SU-DHL-6 (cell line): ENCODE measurements at regions not wholly inside any gene's neighbourhood (a gene's known extent, or its start where the extent isn't known, plus 50 kb on each side); places are given as distances from the start of the nearest gene placed in this dataset.
"Not testable (repeated sequence)": the region's sequence is repeated elsewhere in the genome, so short reads cannot be mapped to it uniquely, and the experiment has no call there.

ENCODE experiments used
- EZH2phosphoT487 ChIP-seq: fragments of 200-600 bp; sonication (generic), shearing (Covaris generic); conservative IDR thresholded peaks from 2 replicates; pipeline ENCODE4 v1.6.1; 2018; ENCODE audit warnings: mild to moderate bottlenecking, antibody characterized with exemption, low read length, moderate library complexity, mixed read lengths
- TF ChIP-seq, protein P1 (sequence below): fragments of 200-600 bp; sonication (generic); IDR thresholded peaks from one replicate; pipeline ENCODE4 v1.5.1; 2017; ENCODE audit warnings: antibody characterized with exemption, mild to moderate bottlenecking, low read length, moderate library complexity; ENCODE audit not compliant: insufficient read depth, poor library complexity, severe bottlenecking

DNA sequence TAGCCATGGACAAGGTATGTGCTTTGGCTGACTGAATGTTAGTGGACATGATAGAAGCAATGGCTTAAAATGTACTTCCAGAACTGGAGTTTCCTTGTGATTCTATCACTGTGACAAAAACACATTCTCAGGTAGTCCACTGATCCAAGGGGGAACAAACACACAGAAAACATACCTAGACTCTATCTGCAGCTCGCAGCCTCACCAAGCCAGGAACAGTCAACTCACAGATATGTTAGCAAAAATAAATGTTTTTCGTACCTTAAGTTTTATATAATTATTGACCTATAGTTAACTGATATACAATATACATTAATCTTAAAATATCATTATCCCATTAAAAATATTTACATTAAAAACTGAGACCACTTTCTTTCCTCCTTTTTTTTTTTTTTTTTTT is 143.1 kb upstream of the C1QTNF3 start:
- TF ChIP-seq, protein P1, sequence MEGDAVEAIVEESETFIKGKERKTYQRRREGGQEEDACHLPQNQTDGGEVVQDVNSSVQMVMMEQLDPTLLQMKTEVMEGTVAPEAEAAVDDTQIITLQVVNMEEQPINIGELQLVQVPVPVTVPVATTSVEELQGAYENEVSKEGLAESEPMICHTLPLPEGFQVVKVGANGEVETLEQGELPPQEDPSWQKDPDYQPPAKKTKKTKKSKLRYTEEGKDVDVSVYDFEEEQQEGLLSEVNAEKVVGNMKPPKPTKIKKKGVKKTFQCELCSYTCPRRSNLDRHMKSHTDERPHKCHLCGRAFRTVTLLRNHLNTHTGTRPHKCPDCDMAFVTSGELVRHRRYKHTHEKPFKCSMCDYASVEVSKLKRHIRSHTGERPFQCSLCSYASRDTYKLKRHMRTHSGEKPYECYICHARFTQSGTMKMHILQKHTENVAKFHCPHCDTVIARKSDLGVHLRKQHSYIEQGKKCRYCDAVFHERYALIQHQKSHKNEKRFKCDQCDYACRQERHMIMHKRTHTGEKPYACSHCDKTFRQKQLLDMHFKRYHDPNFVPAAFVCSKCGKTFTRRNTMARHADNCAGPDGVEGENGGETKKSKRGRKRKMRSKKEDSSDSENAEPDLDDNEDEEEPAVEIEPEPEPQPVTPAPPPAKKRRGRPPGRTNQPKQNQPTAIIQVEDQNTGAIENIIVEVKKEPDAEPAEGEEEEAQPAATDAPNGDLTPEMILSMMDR, result not testable (repeated sequence)
- not testable (repeated sequence) for TF ChIP-seq EZH2phosphoT487
